Thyroid gland (tissue), 4 donors: ENCODE measurements at regions not wholly inside any gene's neighbourhood (a gene's known extent, or its start where the extent isn't known, plus 50 kb on each side); places are given as distances from the start of the nearest gene placed in this dataset.

Experiments used
- DNase-seq, 2 donors: peaks; one replicate each; pipeline ENCODE4 v3.0.0-alpha.2; 2019
- H3K27ac ChIP-seq, 3 donors: fragments of 200-600 bp; sonication (generic); 1 replicate in 2 of 3; 2 replicates in 1 of 3; pipeline ENCODE4 v1.5.1; 2016 to 2019; ENCODE audit warnings: mild to moderate bottlenecking in 1 of 3, moderate library complexity in 1 of 3
- H3K27me3 ChIP-seq: fragments of 200-600 bp; sonication (generic); one replicate; pipeline ENCODE4 v1.5.1; 2019
- H3K36me3 ChIP-seq, 2 donors: fragments of 200-600 bp; sonication (generic); one replicate each; pipeline ENCODE4 v1.5.1; 2016 to 2019
- H3K4me1 ChIP-seq, 2 donors: fragments of 200-600 bp; sonication (generic); one replicate each; pipeline ENCODE4 v1.5.1; 2017 to 2019
- H3K4me3 ChIP-seq, 3 donors: fragments of 200-600 bp; sonication (generic); replicated peaks in 1 of 3; 1 replicate in 2 of 3; 2 replicates in 1 of 3; pipeline ENCODE4 v1.5.1; 2016; ENCODE audit warnings: mild to moderate bottlenecking in 1 of 3
- H3K9me3 ChIP-seq: fragments of 200-600 bp; sonication (generic); one replicate; pipeline ENCODE4 v1.5.1; 2017
- CTCF ChIP-seq, 6 experiments: fragments of 200-600 bp in 3 of 6; fragments of 450-650 bp in 3 of 6; sonication (generic) in 3 of 6; IDR thresholded peaks; one replicate each; pipeline ENCODE4 v1.5.1; 2016 to 2019; ENCODE audit warnings: antibody characterized with exemption in 6 of 6, mild to moderate bottlenecking in 2 of 6, inconsistent platforms in 1 of 6, moderate library complexity in 1 of 6
- POLR2A ChIP-seq, 2 donors: fragments of 450-650 bp; IDR thresholded peaks; one replicate each; pipeline ENCODE4 v1.6.1; 2017; ENCODE audit warnings: antibody characterized with exemption in 2 of 2, mild to moderate bottlenecking in 2 of 2, moderate library complexity in 1 of 2
- WGBS, 2 donors: methylation state at CpG; one replicate each; pipeline ENCODE4 v1.1.5; 2017; 5-methylcytosine and 5-hydroxymethylcytosine counted together
- intact Hi-C: fragments of 100-400 bp; cut with DNase I; formaldehyde crosslinking; loops from one replicate; pipeline ENCODE4 v1.15.1; 2023

- intact Hi-C loops = no loop called here
- no peaks in the 10 kb centered on the region for H3K36me3 ChIP-seq
- H3K9me3 ChIP-seq = no peaks in the 10 kb centered on the region
- H3K4me1 ChIP-seq = no peaks in the 10 kb centered on the region
- DNase-seq = no peak
- no peak overlapping the region for H3K27ac ChIP-seq
- TF ChIP-seq CTCF (IDR thresholded peaks at IDR 0.05) (no peak), POLR2A (IDR thresholded peaks at IDR 0.05) (no peak)
- WGBS, 2 donors = 84 to 86% methylated on average over 36 of the region's 36 CpGs
- no peaks in the 10 kb centered on the region for H3K27me3 ChIP-seq
- no peak overlapping the region for H3K4me3 ChIP-seq
Observed at GRCh38 chr22:49576241-49577141, 251.2 kb downstream of the BRD1 start.

GRCh38 chr22:49575703-49576081 is 252.0 kb downstream of the BRD1 start:
- no peak for DNase-seq
- 89 to 96% methylated on average over 13 to 18 of the region's 20 CpGs for WGBS, 2 donors
- Histone ChIP-seq H3K36me3 (no peaks in the 10 kb centered on the region), H3K27me3 (no peaks in the 10 kb centered on the region), H3K4me1 (no peaks in the 10 kb centered on the region), H3K27ac (no peak overlapping the region), H3K9me3 (no peaks in the 10 kb centered on the region), H3K4me3 (no peak overlapping the region)
- intact Hi-C loops = no loop called here
- TF ChIP-seq CTCF (IDR thresholded peaks at IDR 0.05) (no peak), POLR2A (IDR thresholded peaks at IDR 0.05) (no peak)

GRCh38 chr22:49574881-49575702 is 252.6 kb downstream of the BRD1 start:
- no peak for DNase-seq
- Histone ChIP-seq H3K4me3 (no peak overlapping the region), H3K9me3 (no peaks in the 10 kb centered on the region), H3K27ac (peak overlapping the region in 1 of 3 donors; percentile 5), H3K4me1 (no peaks in the 10 kb centered on the region), H3K36me3 (no peaks in the 10 kb centered on the region), H3K27me3 (no peaks in the 10 kb centered on the region)
- intact Hi-C loops = no loop called here
- TF ChIP-seq CTCF (IDR thresholded peaks at IDR 0.05) (no peak), POLR2A (IDR thresholded peaks at IDR 0.05) (no peak)
- 72 to 76% methylated on average over 15 to 23 of the region's 31 CpGs for WGBS, 2 donors

GRCh38 chr22:49574205-49574880 is 253.3 kb downstream of the BRD1 start:
- intact Hi-C loops = no loop called here
- Histone ChIP-seq H3K4me1 (no peaks in the 10 kb centered on the region), H3K4me3 (no peak overlapping the region), H3K9me3 (no peaks in the 10 kb centered on the region), H3K27ac (no peak overlapping the region), H3K36me3 (no peaks in the 10 kb centered on the region), H3K27me3 (no peaks in the 10 kb centered on the region)
- TF ChIP-seq CTCF (IDR thresholded peaks at IDR 0.05) (no peak), POLR2A (IDR thresholded peaks at IDR 0.05) (no peak)
- DNase-seq = no peak
- WGBS, 2 donors = 84 to 87% methylated on average over 30 of the region's 30 CpGs
